ENCODE measurements at regions not wholly inside any gene's neighbourhood (a gene's known extent, or its start where the extent isn't known, plus 50 kb on each side); places are given as distances from the start of the nearest gene placed in this dataset.

- in situ Hi-C loops (cut with HindIII; ENCODE audit: low sequenced_read_pairs) = no loop called here
- no peak for DNase-seq (ENCODE audit: low read depth, low spot score)
- no peak for TF ChIP-seq CTCF (IDR thresholded peaks at IDR 0.05; ENCODE audit: low read depth, low read length)
- H3K4me3 ChIP-seq (ENCODE audit: low read depth, low read length) = no peak overlapping the region
Observed at GRCh38 chr12:132389526-132390286, 60.3 kb upstream of the GALNT9 start.

DNA sequence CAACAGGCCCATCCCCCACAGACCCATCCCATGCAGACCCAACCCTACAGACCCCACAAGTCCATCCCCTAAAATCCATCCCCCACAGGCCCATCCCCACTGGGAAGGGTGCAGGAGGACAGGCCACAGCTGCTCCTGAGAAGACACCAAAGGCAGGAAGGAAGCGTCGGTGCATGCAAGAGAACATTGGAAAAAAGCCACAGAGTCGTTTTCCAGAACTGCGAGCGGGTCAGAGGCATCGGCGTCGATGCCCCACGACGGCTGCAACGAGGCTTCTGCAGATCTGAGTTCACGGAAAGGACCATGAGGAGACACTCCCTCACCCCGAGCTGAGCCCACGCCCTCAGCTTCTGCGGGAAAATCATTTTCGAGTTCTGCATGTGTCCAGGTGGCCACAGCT lies 59.6 kb upstream of the GALNT9 start:
- no peak overlapping the region for H3K4me3 ChIP-seq (ENCODE audit: low read depth, low read length)
- in situ Hi-C loops (cut with HindIII; ENCODE audit: low sequenced_read_pairs) = no loop called here
- TF ChIP-seq CTCF (IDR thresholded peaks at IDR 0.05; ENCODE audit: low read depth, low read length) = no peak

DNA sequence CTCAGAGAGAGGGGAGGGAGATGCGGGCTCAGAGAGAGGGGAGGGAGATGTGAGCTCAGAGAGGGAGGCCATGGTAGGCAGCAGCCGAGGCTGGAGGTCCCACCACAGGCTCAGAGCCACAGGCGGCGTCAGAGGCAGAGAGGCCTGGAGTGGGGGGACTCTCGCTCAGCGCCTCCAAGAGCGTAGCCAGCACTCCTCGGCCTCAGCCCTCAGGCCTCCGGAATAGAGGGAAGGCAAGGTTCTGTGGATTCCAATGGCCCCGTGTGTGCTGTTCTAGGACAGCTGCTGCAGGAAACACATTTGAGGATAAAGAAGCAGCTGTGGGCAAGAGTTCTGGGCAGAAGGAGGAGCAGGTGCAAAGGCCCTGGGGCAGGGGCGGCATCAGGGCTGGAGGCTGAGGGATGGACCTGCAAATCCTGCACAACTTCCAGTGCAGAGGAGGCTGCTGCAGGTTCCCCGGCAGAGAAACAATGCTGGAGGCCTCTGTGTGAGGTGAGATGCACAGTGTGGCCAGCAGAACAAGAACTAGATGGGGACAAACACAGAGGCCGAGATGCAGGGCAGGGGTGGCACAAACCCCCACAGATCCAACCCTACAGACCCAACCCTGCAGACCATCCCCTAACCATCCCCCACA lies 59.1 kb upstream of the GALNT9 start:
- no peak overlapping the region for H3K4me3 ChIP-seq (ENCODE audit: low read depth, low read length)
- in situ Hi-C loops (cut with HindIII; ENCODE audit: low sequenced_read_pairs) = no loop called here
- no peak for TF ChIP-seq CTCF (IDR thresholded peaks at IDR 0.05; ENCODE audit: low read depth, low read length)
- no peak for DNase-seq (ENCODE audit: low read depth, low spot score)

More for the DNA sequence above, 59.6 kb upstream of the GALNT9 start:
- no peak for DNase-seq (ENCODE audit: low read depth, low spot score)

- TF ChIP-seq CTCF (IDR thresholded peaks at IDR 0.05; ENCODE audit: low read depth, low read length) = no peak
- DNase-seq (ENCODE audit: low read depth, low spot score) = no peak
- no peak overlapping the region for H3K4me3 ChIP-seq (ENCODE audit: low read depth, low read length)
- in situ Hi-C loops (cut with HindIII; ENCODE audit: low sequenced_read_pairs) = no loop called here
Observed at GRCh38 chr12:132386926-132387497, 57.6 kb upstream of the GALNT9 start.

- in situ Hi-C loops (cut with HindIII; ENCODE audit: low sequenced_read_pairs) = no loop called here
- TF ChIP-seq CTCF (IDR thresholded peaks at IDR 0.05; ENCODE audit: low read depth, low read length) = no peak
- DNase-seq (ENCODE audit: low read depth, low spot score) = no peak
- H3K4me3 ChIP-seq (ENCODE audit: low read depth, low read length) = no peak overlapping the region
Observed at GRCh38 chr12:132385923-132386751, 56.7 kb upstream of the GALNT9 start.

Measured in astrocyte of the spinal cord (primary cell).